NCI-H446 (cell line): ENCODE measurements at regions not wholly inside any gene's neighbourhood (a gene's known extent, or its start where the extent isn't known, plus 50 kb on each side); places are given as distances from the start of the nearest gene placed in this dataset.

Source experiments
- DNase-seq, 2 experiments: peaks; one replicate each; lab custom pipeline; 2025; lab: John Stamatoyannopoulos, UW

DNA sequence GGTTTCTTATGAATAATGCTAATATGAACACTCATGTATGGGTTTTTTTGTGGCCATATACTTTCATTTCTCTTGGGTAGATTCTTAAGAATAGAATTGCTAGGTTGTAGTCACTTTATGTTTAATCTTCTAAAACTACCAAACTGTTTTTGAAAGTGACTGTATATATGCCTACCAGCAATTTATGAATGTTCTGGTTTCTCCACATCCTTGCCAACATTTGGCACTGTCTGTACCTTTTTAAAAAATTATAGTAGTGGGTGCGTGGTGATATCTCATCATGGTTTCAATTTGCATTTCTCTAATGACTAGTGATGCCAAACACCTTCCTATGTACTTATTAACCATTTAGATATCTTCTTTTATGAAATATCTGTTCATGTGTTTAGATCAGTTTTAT, 110.6 kb upstream of the RIOK3 start:
- no peak for DNase-seq

- DNase-seq: no peak
These were observed 102.9 kb upstream of the RIOK3 start for GRCh38 chr18:23350188-23350587.

DNA sequence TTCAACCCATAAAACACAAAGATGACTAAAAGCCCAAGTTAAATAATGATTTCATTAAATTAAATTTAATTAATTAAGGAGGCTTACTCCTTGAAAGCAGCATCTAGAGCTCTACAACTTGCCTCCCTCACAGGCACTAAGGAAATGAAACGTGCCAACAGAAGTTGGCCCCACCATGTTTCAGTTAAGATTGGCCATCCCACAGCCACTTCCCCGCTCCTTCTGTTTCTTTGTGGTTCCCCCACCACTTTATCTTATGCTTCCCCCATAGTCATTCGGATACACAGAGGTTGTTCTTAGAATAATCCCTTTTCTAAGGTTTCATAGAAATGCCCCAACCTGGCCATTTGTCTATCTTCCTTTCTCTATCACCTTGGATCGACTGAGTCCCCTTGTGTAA, 101.6 kb upstream of the RIOK3 start:
- DNase-seq: no peak

GRCh38 chr18:23352042-23352441, 101.0 kb upstream of the RIOK3 start:
- DNase-seq: no peak

- DNase-seq: no peak
These were observed 99.6 kb upstream of the RIOK3 start for GRCh38 chr18:23353459-23353858.

- no peak for DNase-seq
These were observed 98.5 kb upstream of the RIOK3 start for GRCh38 chr18:23354625-23355024.

DNA sequence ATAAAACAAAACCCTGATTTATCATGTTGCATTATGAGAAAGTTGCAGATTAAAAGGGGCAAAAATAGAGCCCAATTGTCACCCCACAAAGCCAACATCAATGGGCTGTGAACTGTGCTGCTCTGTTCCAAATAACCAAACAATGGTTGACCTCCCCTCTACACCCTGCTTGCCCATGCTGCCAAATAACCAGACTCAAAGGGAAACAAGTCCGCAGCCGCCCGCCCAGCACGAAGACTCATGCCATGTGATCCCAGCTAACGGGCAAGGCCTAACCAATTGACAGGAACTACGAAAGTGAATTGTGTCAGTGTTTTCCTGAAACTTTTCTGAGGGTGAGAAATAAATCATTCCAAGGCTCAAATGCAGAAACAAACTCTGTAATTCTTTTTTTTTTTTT, 97.9 kb upstream of the RIOK3 start:
- DNase-seq: no peak

DNA sequence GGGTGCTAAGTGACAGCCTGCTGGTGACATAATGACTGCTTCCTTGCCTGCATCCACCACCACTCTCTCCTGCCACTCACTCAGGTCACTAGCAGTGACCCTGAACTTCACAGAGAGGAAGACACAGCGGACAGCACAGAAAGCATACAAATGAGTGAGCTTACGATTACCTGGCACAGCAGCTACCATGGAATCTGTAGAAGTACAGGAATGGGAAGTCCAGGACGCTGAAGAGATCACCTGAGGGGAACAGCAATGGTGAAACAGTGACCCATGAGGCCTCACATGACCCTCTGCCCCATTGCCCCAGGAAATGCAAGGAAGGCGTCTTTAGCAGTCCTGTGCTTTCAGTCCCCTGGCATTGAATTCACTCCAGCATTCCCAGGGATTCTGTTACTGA, 96.7 kb upstream of the RIOK3 start:
- DNase-seq: no peak

DNA sequence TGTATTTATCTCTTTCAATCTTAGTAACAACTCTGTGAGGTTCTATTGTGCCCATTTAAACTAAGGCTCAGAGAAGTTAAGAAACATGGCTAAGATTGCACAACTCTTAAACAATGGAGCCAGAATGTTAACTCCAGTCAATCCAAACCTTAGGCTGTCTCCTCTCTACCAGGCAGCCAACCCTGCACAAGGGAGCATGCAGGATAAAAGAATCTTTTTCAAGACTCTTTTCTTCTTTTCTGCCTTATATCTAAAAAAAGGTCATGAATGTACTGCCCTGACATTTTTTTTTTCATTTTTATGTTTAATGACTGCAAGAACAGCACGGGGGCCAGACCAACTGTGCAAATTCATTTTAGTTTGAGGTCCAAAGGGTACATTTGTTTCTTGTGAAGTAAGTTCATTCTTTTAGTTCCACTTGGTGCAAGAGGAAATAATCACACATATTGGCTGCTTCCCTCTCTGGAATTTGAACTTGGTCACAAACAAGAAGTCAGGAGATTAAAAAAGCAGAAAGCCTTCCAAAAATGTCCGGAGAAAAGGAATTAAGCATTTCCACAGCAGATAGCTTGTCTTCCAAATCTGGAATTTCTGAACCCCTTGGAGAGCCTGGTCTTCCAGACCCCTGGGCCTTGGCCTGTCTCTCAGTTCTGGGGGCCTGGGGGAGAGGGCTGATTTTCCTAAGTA, 96.0 kb upstream of the RIOK3 start:
- no peak for DNase-seq

DNA sequence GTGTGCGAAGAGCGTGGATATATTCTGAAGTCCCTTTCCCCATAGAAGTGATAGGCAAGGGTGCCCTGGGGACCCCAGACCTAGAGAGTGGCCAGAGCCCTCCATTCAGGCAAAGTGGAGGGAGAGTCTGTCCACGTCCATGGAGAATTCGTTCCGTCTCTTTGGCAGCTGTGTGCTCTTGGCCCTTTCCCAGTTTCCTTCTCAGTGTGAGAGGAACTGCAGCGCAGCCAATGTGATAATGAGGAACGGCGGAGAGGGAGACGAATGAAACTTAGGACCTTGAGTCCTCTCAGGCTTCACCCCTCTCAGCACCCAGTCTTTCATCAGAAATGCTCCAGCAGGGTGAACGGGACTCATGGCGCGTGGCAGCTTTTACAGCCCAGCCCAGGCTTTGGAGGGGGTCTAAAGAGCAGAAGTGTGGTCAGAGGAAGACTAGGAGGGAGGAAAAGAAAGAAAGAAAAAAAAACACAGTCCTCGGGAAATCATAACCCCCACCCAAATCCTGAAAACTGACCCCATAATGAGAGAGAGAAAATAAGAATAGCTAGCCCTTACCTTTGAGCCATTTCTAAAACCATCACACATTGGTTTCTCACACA, 95.0 kb upstream of the RIOK3 start:
- DNase-seq: peak in 1 of 2 experiments; percentile 52

- DNase-seq: no peak
These were observed 93.7 kb upstream of the RIOK3 start for GRCh38 chr18:23359421-23359820.

DNA sequence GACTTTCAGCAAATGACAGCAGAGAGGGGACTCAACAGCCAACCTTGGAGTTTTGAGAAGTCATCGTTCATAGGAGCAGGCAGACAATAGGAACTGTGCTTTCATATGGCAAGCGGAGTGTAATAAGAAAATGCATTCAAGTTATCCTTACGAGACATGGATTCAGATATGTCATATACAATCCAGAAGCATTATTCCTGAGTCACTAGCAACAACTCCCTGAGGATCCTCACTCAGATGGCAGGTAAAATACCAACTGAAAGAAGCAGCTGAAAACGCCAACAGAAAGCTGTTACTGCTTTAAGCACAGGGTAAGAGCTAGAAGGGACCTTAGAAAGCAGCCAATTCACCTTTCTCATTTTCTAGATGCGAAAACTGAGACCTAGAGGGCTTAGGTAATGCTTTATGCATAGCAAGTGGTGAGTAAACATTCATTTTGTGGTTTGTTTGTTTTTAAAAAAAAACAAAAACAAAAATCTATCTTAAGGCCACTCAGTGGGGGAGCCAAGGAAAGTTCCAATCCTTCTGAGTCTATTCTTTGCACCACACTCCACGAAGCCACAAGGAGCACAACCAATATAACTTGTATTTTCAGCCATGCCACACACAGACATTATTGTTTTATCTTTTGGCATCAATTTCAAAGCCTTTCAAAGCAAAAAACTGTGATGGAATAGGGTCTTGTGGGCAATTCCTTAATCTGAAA, 89.1 kb upstream of the RIOK3 start:
- no peak for DNase-seq

DNA sequence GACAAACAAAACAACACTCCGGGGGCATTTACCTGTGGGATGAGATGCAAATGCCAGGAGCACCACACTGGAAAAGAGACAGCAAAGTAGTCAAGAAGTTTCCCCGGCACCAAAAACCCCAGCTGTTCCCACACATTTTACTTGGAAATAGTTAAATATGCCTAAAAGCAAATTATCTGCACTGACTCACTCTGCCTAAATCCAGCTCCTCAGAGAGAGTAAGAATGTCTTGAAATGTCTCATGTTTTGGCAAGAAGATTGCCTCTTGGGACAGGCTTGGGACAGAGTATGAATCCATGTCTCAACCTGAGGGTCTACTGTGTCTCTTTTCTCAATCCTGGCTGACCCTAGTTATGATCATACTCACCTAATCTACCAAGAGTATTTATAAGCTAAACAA, 87.5 kb upstream of the RIOK3 start:
- no peak for DNase-seq

- no peak for DNase-seq
These were observed 83.8 kb upstream of the RIOK3 start for GRCh38 chr18:23369266-23369665.

DNA sequence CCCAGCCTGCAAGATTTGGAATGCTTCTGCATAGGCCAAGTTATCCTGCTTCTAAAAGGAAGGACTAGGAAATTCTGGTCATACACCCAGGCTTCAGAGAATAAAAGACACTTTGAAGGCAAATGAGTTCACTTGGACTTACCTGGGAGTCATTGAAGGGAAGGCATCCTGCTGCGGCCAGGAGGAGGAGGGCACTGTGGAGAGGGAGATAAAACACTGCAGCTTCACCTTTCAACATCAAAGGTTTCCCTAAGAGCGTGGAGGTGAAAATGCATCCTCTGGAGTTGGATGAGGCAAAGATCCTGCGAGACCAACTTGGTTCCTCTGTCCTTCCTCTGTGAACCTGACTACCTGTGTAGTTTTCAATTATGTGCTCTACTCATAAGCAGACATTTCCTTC, 79.5 kb upstream of the RIOK3 start:
- DNase-seq: no peak

GRCh38 chr18:23377669-23378301, 75.3 kb upstream of the RIOK3 start:
- no peak for DNase-seq

DNA sequence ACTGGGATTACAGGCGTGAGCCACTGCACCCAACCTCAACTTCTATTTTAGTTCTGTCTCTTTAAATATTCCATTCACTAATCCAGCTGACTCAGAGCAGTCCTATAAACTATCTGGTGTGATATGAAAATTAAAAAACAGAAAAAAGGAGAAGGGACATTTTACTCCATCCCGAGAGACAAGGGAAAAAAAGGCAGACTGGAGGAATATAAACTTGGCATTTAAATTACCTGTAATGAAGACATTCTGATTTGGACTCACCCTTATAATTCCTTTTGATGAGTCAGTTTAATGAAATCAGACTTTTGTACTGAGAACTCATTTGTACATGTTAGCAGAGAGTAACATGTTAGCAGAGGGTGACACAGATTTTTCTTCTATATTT, 74.8 kb upstream of the RIOK3 start:
- no peak for DNase-seq

GRCh38 chr18:23380001-23380550, 73.0 kb upstream of the RIOK3 start:
- no peak for DNase-seq

DNA sequence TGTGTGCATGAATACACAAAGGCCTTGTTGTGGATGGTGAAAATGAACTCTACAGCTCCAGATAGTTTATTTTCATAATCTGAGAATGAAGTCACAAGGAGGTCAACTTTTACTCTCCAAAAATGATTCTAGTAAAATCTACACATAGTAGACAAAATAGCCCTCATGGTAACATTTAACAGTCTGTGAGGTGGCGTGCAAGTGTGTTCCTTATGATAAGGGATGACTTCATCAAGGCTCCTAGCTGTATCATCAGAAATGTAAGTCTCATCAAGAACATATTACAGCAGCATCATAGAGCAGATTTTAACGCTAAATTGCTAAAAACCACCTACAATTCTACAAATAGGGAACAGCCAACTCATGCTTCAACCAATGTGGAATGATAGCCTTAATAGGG, 72.3 kb upstream of the RIOK3 start:
- no peak for DNase-seq

DNA sequence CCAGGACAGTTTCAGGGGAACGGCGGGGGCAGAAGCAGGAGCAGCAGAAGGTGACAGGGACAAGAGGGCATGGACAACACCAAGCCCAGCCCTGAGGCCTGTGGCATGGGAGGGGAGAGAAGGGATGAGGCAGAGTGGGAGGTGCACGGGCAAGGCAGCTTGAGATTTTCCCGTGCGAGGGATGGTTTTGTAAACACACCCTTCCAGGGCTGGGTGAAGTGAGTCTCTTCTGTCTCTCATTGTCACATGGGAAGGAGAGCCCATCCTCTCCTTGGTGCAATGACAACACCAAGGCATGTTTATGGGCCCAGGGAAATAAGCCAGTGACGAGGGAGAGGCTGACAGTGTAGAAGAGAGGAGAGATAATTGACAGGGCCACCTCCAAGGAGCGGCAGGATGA, 69.6 kb upstream of the RIOK3 start:
- no peak for DNase-seq

GRCh38 chr18:23384778-23385736, 68.0 kb upstream of the RIOK3 start:
- DNase-seq: no peak

- no peak for DNase-seq
These were observed 66.8 kb upstream of the RIOK3 start for GRCh38 chr18:23386317-23386716.
